CD4-positive, alpha-beta T cell treated with Interleukin-10 for 1 hour (primary cell): ENCODE measurements at regions not wholly inside any gene's neighbourhood (a gene's known extent, or its start where the extent isn't known, plus 50 kb on each side); places are given as distances from the start of the nearest gene placed in this dataset.
"Not testable (repeated sequence)": the region's sequence is repeated elsewhere in the genome, so short reads cannot be mapped to it uniquely, and the experiment has no call there.

Experiments
- DNase-seq: peaks from one replicate; pipeline ENCODE4 v3.0.0-alpha.2; 2020

GRCh38 chr16:65285128-65286048 is 163.5 kb upstream of the CDH11 start:
- DNase-seq: no peak

GRCh38 chr16:65284626-65285025 is 162.8 kb upstream of the CDH11 start:
- no peak for DNase-seq

GRCh38 chr16:65283181-65283651 is 161.4 kb upstream of the CDH11 start:
- DNase-seq: no peak

GRCh38 chr16:65281586-65281985 is 159.7 kb upstream of the CDH11 start:
- no peak for DNase-seq

- DNase-seq: no peak
Measured at GRCh38 chr16:65280845-65281512, 159.1 kb upstream of the CDH11 start.

- DNase-seq: no peak
Measured at GRCh38 chr16:65279576-65279975, 157.7 kb upstream of the CDH11 start.

- no peak for DNase-seq
Measured at GRCh38 chr16:65278874-65279273, 157.0 kb upstream of the CDH11 start.

GRCh38 chr16:65274566-65274965 is 152.7 kb upstream of the CDH11 start:
- no peak for DNase-seq

GRCh38 chr16:65272699-65273414 is 151.0 kb upstream of the CDH11 start:
- no peak for DNase-seq

GRCh38 chr16:65271996-65272395 is 150.1 kb upstream of the CDH11 start:
- no peak for DNase-seq

GRCh38 chr16:65268331-65268730 is 146.5 kb upstream of the CDH11 start:
- DNase-seq: no peak

GRCh38 chr16:65263896-65264295 is 142.0 kb upstream of the CDH11 start:
- DNase-seq: no peak

GRCh38 chr16:65260746-65261145 is 138.9 kb upstream of the CDH11 start:
- DNase-seq: no peak

GRCh38 chr16:65254144-65254543 is 132.3 kb upstream of the CDH11 start:
- no peak for DNase-seq

- DNase-seq: no peak
Measured at GRCh38 chr16:65249768-65250167, 127.9 kb upstream of the CDH11 start.

GRCh38 chr16:65244787-65245186 is 122.9 kb upstream of the CDH11 start:
- no peak for DNase-seq

GRCh38 chr16:65235339-65236177 is 113.7 kb upstream of the CDH11 start:
- DNase-seq: no peak

GRCh38 chr16:65234721-65235320 is 113.0 kb upstream of the CDH11 start:
- not testable (repeated sequence) for DNase-seq

- DNase-seq: no peak
Measured at GRCh38 chr16:65229191-65229662, 107.4 kb upstream of the CDH11 start.

- no peak for DNase-seq
Measured at GRCh38 chr16:65227150-65227835, 105.4 kb upstream of the CDH11 start.

GRCh38 chr16:65226077-65226476 is 104.2 kb upstream of the CDH11 start:
- DNase-seq: no peak
